ENCODE measurements at regions not wholly inside any gene's neighbourhood (a gene's known extent, or its start where the extent isn't known, plus 50 kb on each side); places are given as distances from the start of the nearest gene placed in this dataset.

GRCh38 chr1:219670426-219671149 is 57.7 kb upstream of the ZC3H11B start:
- no peak for DNase-seq (ENCODE audit: low read depth)
- TF ChIP-seq CTCF (IDR thresholded peaks at IDR 0.05; ENCODE audit: insufficient read depth, low read depth, low read length, missing control alignments) = no peak
- no peak overlapping the region for H3K4me3 ChIP-seq (ENCODE audit: low read depth, low read length)

- DNase-seq (ENCODE audit: low read depth) = no peak
- TF ChIP-seq CTCF (IDR thresholded peaks at IDR 0.05; ENCODE audit: insufficient read depth, low read depth, low read length, missing control alignments) = no peak
- no peak overlapping the region for H3K4me3 ChIP-seq (ENCODE audit: low read depth, low read length)
Observed at GRCh38 chr1:219669556-219669955, 56.7 kb upstream of the ZC3H11B start.

GRCh38 chr1:219669042-219669441 is 56.1 kb upstream of the ZC3H11B start:
- no peak for TF ChIP-seq CTCF (IDR thresholded peaks at IDR 0.05; ENCODE audit: insufficient read depth, low read depth, low read length, missing control alignments)
- no peak for DNase-seq (ENCODE audit: low read depth)

GRCh38 chr1:219668446-219668845 is 55.5 kb upstream of the ZC3H11B start:
- TF ChIP-seq CTCF (IDR thresholded peaks at IDR 0.05; ENCODE audit: insufficient read depth, low read depth, low read length, missing control alignments) = no peak
- no peak for DNase-seq (ENCODE audit: low read depth)
- no peak overlapping the region for H3K4me3 ChIP-seq (ENCODE audit: low read depth, low read length)

More at GRCh38 chr1:219669042-219669441, 56.1 kb upstream of the ZC3H11B start:
- no peak overlapping the region for H3K4me3 ChIP-seq (ENCODE audit: low read depth, low read length)

GRCh38 chr1:219666242-219666641 is 53.3 kb upstream of the ZC3H11B start:
- no peak for TF ChIP-seq CTCF (IDR thresholded peaks at IDR 0.05; ENCODE audit: insufficient read depth, low read depth, low read length, missing control alignments)
- H3K4me3 ChIP-seq (ENCODE audit: low read depth, low read length) = no peak overlapping the region

GRCh38 chr1:219665089-219665488 is 52.2 kb upstream of the ZC3H11B start:
- no peak for TF ChIP-seq CTCF (IDR thresholded peaks at IDR 0.05; ENCODE audit: insufficient read depth, low read depth, low read length, missing control alignments)
- no peak for DNase-seq (ENCODE audit: low read depth)
- no peak overlapping the region for H3K4me3 ChIP-seq (ENCODE audit: low read depth, low read length)

More at GRCh38 chr1:219666242-219666641, 53.3 kb upstream of the ZC3H11B start:
- no peak for DNase-seq (ENCODE audit: low read depth)
